HG03571 (cell line): ENCODE measurements at regions not wholly inside any gene's neighbourhood (a gene's known extent, or its start where the extent isn't known, plus 50 kb on each side); places are given as distances from the start of the nearest gene placed in this dataset.

Experiments
- ATAC-seq: cut with Tn5 transposase; IDR thresholded peaks from one replicate; pipeline ENCODE4 v1.9.1; 2021; ENCODE audit not compliant: unreplicated experiment

DNA sequence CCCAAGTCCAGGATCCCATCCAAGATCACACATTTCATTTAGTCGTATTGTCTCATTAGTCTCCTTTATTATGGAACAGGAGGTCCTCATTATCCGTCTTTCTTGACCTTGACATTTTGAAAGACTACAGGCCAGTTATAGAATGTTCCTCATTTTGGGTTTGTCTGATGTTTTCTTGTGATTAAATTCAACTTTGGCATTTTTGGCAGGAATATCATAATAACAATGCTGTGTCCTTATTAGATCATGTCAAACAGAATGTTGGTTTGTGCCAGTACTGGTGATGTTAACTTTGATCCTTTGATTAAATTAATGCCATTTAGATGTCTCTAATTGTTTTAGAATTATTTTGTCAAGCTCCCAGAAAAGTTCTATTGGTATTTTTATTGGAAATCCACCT is 106.5 kb upstream of the FRY start:
- ATAC-seq: no peak

DNA sequence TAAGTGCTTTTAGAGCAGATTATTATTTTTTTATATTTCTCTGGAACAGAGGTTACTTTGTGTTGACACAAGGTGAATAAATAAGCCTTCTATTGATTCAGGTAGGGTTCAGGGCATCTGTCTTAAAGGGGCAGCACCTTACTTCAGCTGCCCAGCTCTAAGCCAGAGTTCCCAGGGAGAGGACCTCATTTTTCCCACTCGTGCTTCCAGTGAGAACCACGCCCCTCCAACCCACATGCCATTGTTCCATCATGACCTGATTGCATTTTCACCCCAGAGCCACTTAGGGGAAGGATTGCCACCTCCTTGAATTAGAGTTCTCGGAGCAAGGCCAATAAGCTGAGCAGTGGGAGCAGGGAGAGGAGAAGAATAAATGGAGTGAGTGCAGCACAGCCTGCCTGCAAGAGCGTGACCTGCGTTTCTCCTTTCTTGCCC is 104.3 kb upstream of the FRY start:
- ATAC-seq: no peak

DNA sequence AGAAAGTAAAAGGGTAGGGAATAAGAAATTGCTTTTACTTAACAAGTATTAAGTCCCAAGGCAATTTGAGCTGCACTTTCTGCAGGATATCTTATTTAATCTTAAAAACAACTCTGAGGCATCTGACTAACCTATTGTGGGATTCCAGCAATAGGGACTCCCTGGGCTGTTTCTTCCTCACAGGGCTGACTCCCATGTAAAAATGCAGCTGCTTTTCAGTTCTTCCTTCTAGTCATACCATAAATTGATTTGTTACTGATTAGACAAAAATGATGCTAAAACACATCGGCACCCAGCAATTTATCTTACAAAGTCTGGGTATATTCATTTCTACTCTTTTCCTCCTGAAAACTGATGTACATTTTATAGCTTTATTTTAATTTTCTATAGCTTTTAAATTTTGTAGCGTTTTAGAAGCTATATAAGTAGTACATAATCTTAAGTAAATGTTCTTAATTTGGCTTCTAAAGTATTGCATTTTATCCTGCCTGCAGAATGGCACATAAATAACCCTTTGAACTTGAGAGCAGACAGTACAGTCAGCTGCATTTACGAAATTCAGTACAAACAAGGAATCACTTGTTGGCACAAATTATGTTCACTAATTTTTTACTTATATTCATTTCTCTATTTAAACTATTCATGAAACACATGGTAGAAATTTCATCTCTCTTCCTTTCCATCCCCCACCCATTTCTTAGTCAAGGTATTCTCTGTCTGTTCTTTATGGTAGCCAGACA is 102.4 kb upstream of the FRY start:
- no peak for ATAC-seq

DNA sequence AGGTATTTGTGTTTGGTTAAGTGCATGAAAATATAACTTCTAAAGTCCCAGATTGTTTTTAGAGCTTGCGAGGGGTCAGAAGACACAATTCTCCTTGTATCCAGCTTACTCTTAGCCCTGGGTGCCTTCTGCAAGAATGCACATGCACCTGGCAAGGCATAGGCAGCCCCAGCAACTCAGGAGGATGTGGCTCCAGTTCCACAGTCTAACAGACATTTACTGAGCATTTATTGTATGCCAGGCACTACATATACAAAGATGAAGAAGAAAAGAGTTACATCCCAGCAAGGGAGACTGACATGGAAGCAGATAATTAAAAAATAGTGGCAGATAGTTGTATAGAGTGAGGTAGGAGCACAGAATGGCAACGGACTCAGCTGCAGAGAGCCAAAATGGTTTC is 101.1 kb upstream of the FRY start:
- peak; percentile 19 for ATAC-seq

DNA sequence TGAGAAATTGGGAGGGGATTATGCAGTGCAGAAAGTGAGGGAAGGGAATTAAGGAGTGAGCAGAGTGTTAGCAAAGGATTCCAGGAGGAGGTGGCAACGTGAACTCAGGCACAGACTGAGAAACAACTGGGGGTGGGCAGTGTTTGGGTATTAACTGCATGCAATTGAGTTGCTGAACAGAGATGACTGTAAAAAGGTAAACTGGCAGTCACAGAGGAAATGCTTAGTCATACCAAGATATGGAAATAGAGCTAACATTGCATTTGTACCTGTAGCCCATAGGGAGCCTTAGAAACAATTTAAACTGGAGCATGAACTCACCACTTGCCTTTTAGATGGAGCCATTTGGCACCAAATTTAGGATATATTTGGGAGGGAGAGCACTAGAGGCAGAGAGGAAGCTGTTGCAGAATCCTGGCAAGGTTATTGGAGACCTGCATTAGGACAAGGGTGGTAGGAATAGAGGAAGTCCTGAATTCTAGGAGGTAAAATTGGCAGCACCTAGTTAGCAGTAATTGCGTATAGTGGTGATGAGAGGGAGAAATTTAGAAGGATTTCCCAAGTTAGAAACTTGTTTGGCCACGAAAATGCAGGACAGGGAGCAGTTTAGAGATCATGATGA is 100.6 kb upstream of the FRY start:
- peak; percentile 100 for ATAC-seq

DNA sequence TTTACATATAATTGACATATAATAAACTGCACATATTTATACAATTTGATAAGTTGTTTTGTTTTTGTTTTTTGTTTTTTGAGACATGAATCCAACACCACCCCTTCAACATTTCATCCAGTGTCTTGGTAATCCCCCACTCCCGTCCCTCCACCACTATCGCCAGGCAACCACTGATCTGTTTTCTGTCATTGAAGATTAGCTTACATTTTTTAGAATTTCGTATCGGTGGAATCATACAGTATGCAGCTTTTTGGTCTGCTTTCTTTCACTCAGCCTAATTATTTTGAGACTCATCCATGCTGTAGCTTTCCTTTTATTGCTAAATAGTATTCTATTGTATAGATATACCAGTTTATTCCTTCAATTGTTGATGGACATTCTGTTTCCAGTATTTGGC is 94.1 kb upstream of the FRY start:
- no peak for ATAC-seq

DNA sequence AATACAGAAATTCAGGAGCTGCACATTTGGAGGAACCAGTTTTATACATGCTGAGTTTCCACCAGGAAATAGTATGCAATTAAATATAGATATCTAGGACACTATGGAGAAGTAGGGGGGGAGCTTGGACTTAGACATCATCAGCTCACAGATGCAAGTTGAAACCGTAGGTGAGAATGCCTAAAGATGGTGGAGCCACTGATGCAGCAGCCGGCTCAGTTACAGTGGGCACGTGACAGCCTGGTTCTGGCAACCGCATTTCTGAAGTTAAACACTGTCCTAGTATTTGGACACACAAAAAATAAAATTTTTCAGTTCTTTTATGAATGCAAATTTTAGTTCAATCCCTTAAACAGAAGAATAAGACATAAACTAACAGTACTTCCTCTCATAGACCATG is 91.5 kb upstream of the FRY start:
- no peak for ATAC-seq

DNA sequence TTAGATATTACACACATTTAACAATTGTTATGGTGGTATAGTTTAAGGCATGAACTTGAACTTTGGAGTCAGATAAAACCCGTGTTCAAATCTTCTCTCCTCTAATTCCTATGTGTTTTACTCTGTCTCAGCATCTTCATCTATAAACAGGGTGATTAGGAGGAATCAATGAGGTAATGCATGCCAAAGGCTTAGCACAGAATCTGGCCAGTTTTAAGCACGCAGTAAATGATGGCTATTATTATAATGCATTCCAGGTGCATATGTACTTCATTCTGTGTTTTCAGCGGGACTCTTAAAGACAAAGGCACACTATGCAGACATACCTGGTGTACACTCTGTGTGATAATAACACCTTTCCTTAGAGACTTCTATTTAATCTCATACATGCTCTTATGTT is 88.0 kb upstream of the FRY start:
- no peak for ATAC-seq

DNA sequence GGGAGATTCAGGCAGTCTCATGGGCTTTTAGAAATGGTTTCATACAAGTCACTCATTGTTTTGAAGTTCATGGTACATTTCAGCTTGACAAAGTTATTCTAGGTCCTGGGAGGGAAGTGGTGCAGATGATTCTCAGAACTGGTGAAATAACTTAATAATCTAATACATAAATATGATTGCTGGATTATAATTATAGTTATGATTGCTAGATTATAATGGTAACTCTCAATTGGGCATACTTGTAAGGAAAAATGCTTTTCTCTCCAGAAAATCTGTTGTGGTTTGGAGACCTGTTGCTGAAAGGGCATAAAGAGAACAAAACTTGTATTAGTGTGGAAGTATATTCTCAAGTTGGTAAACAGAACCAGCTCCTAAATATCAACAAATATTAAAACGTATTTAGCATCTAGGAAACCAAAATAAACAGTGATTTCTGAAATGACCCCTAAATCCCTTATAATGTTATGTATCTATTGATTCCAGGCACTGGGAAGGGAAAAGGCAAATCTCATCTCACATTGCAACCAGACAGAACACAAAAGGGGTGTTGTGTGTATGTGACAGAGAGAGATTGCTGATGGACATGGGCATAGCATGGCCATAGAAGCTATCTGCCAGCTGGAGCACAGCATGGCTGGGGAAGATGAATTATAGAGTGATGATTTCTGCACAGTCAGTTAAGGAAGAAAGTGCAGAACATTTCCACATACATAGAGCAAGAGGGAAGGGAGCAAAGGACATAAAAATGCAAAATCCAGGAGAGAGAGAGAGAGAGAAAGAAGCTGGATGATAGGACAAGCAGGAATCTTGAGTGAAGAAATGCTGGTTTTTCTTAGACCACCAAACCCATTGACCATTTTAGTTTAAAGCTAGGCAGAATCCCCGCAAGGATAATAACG is 87.1 kb upstream of the FRY start:
- no peak for ATAC-seq

DNA sequence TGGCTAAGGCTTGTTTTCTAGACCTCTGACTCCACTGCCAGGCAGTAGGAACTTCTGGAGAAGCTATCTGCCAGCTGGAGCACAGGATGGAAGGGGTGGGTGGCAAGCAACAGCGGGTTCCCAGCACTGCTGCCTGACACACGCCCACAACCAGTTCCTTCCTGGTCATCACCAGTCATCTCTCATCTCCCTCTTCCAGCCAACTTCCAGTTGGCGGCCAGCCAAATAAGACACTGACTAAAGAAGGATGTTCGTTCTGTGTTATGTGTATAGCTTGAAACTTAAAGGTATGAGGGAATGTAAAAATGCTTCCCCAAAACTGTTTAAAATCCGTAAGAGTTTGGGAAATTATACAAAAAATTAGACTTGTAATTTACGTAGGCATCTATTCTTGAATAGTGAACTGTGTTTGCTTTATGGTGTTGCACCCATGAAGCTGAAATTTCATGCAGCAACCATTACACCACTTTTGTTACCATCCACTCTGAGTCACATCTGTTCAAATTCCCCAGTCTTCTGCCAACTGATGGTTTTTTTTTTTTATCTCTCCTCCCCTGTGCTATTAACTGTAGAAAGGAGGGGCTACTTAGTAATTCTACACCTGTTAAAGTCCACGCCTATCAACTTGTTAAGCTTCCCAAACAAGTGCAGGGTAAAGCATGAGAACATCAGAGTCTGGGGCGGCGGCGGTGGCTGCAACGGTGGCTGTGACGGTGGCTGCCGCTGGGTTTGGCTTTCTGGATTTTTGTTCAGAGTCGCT is 86.2 kb upstream of the FRY start:
- ATAC-seq: no peak

DNA sequence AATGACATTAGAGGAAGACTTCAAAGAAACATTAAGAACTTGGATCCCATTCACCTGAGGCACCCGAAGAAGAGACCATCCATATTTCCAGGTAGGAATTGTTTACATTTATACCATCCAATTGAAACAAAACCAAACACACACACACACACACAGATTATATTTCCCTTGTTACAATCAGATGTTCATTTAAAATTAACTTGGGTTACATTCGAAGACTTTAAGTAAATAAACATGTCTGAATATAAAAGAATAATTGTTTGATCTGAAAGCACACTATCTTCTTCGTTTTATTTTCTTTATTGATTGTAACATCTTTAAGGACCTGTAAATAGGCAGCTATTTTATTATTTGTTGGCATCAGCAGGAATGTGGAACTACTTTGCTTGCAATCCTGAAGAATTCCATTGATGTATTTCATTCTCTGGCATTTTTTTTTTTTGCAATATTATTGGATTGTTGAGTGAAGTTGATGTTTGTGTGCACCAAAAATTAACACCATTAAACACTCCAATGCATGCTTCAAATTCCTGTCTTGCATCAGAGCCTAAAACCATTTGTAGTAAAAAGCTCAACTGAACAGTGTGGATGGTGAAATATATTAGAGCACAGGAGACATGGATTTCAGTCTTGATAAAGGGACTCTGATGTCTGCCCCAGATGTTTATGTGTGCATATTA is 85.3 kb upstream of the FRY start:
- ATAC-seq: no peak

DNA sequence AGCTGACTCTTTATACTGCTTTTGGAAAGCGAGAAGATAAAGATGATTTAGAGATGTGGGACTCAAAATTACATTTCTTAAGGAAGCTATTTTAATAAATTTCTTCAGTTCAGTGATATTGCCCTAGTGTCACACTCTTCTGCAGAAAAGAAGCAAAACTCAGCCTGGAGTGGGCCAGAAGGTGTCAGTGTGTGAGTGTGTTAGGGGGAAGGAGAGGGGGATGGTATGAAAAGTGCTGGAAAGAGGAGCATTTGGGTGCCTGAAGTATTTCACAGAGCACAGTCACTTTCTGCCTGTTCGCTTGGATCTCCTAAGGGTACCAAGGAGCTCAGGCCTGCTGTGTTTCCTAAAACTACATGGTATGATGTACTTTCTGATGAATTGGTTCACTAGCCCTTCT is 84.5 kb upstream of the FRY start:
- ATAC-seq: no peak

DNA sequence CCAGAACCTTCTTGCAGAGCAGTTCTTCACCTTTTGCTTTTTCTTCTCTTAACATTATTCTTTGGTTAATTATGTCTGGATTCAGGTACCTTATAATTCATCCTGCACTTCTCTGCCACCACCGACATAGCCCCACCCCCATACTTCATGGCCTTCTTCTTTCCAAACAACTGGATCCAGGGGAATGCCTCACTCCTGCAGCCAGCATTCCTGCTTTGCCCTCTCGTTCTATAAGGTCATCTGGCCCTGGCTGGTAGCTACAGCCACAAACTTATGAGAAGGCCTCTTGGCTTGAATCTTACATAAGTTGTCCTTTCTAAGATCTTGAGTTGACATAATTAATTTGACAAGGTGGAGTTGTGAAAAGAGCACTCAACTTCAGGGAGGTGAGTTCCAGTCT is 84.1 kb upstream of the FRY start:
- no peak for ATAC-seq

DNA sequence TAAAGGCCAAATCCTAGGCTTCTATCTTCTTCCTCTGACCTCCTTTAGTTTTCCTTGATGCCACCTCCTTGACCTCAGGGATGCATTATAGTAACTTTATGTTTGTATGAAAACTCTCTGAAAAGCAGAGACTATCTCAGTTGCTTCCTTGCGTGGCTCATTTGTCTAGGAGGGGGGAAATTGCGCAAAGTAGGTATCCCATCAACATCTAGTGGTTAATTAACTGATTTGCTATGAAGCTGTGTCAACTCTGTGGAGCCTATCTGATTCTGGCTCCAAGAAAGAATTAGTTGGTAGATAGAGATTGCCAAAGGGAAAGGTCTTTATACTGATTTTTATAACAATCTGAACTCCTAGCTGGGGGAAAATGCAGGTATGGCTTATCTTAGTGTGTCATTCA is 82.1 kb upstream of the FRY start:
- ATAC-seq: no peak

DNA sequence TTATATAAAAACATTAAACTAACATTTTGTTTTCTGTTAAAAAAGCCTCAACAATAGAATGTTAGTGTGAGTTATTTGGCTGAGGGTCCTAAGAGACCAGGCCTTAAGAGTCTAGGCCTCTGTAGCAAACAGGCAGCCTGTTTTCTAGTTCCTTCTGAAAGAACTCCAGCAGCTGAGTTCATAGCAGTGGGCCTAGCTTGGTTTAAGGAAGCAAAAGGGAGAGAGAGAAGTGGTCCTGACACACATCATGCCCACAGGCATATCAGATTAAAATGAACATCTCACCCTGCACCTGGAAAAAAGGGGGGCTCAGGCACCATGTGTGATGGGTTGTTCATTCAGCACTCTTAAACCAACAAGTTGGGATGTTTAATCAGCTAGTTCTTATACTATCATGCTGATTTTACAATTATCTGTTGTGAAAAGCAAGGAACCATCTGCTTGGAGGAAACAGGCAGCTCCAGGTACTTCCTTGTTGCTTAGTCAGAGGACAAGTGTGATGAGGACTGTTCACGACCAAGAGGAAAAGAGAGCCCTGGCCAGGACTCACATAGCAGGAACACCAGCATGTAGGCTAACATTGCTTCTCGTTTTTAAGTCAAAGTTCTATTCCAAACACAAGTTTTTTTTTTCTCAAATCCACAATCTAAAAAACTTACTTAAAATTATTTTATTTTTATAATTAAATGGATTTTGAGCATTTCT is 81.3 kb upstream of the FRY start:
- no peak for ATAC-seq

DNA sequence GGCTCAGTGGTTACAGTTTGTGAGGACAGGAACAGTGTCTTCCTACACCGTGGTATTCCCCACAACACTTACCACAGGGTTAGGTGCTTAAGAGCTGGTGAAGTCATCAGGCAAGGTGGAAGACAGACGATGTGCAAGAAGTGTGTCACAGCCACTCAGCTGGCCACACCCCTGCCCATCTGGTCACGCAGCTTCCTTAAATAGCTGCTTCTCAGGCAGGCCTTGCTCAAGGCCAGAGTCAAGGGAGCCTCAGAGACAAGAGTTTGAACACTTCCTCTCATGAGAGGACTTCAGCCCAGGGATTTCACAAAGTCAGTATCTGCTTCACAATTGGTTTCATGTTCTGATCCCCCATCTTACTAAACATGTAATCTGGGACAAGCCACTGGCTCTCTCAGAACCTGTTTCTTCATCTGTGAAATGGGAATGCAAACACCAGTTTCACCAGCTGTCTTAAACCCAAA is 80.3 kb upstream of the FRY start:
- peak; percentile 95 for ATAC-seq

DNA sequence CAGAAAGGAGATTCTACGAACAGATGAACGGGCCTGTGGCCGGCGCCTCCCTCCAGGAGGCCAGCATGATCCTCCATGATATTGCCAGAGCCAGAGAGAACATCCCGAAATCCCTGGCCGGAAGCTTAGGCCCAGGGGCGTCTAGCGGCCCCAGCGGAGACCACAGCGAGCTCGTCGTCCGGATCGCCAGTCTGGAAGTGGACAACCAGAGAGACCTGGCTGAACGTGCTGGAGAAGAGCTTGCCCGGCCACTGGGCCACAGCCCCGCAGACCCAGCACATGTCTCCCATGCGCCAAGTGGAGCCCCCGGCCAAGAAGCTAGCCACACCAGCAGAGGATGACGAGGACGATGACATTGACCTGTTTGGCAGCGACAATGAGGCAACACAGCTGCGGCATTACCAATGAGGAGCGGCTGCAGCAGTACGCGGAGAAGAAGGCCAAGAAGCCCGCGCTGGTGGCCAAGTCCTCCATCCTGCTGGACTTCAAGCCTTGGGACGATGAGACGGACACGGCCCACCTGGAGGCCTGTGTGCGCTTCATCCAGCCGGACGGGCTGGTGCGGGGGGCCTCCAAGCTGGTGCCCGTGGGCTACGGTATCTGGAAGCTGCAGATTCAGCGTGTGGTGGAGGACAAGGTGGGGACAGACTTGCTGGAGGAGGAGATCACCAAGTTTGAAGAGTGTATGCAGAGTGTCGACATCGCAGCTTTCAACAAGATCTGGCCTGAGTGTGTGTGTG is 78.8 kb upstream of the FRY start:
- ATAC-seq: no peak

DNA sequence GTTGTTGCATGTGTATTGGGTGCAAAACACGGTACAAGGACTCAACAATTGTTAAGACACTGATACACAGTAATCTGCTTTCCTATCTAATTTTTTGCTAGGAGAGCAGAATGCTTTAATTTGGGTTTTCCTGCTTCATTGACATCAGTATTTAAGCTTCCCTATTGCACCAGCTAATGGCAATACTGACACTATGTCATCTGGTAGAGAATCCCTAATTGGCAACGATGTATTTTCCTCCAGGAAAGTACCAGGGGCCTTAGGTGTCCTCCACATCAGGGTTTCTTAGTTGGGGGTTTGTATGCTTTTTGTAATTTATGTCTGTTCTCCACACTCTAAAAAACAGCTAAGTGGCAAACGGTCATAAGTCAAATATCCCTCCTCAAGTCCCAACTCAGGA is 76.5 kb upstream of the FRY start:
- ATAC-seq: no peak

DNA sequence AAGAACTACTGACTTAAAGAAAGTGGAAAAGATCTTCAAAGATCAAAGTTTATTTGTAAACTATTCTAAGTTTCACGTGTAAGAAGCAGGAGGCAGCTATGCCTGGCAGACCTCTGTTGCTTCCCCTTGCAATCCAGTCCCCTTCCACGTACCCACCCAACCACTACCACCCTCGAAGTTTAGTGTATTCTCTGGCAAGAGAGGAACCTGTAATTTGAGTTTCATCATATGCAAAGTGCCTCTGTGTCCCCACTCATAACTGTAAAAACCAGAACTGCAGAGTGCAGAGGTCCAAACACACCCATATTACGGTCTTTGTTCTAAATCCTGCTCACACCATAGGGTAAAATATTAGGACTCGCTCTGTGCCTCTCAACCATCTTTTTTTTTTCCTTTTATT is 75.8 kb upstream of the FRY start:
- ATAC-seq: no peak
